A673 (cell line): ENCODE measurements at regions not wholly inside any gene's neighbourhood (a gene's known extent, or its start where the extent isn't known, plus 50 kb on each side); places are given as distances from the start of the nearest gene placed in this dataset.

Experiments
- CTCF ChIP-seq: fragments of 300-800, 200-600 bp; sonication (generic); conservative IDR thresholded peaks from 2 replicates; pipeline ENCODE4 v1.5.1; 2017; ENCODE audit warnings: low read depth, mild to moderate bottlenecking, antibody characterized with exemption, low read length, moderate library complexity, mixed read lengths
- EZH2 ChIP-seq: fragments of 200-600 bp; sonication (generic); IDR thresholded peaks from 2 replicates; pipeline ENCODE4 v1.6.1; 2017; ENCODE audit warnings: borderline replicate concordance, low read depth, mild to moderate bottlenecking, mixed read lengths, antibody characterized with exemption, low read length; ENCODE audit not compliant: poor library complexity, severe bottlenecking

GRCh38 chr18:8503248-8503647, 106.0 kb upstream of the RAB12 start:
- no peak for TF ChIP-seq CTCF
- no peak for TF ChIP-seq EZH2
